GM19043 (cell line): ENCODE measurements at regions not wholly inside any gene's neighbourhood (a gene's known extent, or its start where the extent isn't known, plus 50 kb on each side); places are given as distances from the start of the nearest gene placed in this dataset.
"Not testable (repeated sequence)": the region's sequence is repeated elsewhere in the genome, so short reads cannot be mapped to it uniquely, and the experiment has no call there.

Source experiments
- ATAC-seq: cut with Tn5 transposase; IDR thresholded peaks from one replicate; pipeline ENCODE4 v1.9.1; 2021; ENCODE audit warnings: low read depth; ENCODE audit not compliant: unreplicated experiment

DNA sequence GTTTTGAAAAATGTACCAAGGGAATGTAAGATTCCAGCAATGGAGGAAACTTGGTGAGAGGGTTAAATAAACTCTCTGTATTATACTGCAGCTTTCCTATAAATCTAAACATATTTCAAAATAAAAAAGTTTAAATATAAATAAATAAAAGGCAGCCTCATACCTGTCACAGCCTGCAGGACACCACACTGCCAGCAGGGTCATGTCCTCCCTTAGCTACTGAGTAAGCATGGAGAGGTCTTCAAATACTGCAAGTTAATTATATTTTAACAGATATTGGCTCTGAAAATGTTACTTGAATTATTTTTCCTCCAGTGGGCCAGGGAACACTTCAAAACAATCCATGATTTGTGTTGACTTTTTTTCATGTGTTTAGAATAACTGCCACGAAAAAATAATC is 852.8 kb upstream of the PCDH7 start:
- no peak for ATAC-seq

GRCh38 chr4:29900336-29900735 is 819.8 kb upstream of the PCDH7 start:
- no peak for ATAC-seq

DNA sequence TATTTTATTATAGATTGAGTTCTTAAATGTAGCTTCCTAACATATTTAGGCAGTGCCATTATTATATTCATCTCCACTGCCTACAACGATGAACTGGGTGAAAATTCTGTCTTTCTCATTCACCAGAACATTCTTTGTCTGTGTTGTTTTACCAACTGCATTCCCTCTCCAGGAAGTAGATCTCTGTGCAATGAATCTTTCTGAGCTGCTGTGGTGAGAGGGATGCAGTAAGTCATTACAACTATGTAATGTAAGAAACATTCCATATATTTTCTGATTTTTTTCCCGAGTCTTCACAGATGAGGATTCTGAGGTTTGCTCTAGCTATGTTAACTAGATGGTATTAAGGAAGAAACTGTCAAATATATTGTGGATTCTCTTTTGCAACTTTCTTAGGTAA is 811.9 kb upstream of the PCDH7 start:
- no peak for ATAC-seq

GRCh38 chr4:29927895-29928294 is 792.3 kb upstream of the PCDH7 start:
- ATAC-seq, result no peak

DNA sequence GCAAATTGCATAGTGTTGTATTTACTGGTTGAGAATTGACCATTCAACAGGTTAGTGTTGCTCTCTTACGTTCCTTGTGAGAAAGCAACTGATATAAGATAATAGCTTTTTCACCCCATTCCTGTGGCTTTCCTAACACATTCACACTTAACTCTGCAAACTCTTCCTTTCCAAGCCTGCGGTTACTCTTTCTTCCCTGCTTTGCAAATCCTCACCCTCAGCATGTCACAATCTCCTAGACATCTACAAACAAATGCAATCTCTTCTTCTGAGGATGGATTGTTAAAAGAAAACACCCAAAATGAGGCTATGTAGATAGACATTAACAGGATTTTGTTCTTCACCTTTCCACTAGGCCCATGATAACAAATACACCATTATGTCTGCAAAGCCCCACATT is 771.7 kb upstream of the PCDH7 start:
- ATAC-seq, result no peak

DNA sequence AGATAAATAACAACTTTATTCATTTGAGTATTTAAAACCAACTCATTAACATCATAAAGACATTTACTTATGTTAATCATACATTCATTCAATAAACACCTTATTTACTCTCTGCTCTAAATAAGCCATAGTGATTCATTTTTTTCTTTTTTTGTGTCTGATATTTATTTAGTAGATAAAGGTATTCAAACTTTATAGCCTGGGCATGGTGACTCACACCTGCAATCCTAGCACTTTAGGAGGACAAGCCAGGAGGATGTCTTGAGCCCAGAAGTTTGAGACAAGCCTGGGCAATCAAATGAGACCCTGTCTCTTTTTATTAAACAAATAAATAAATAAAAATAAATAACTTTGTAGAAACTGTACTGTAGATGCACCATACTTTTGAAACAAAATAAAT is 771.3 kb upstream of the PCDH7 start:
- ATAC-seq, result no peak

DNA sequence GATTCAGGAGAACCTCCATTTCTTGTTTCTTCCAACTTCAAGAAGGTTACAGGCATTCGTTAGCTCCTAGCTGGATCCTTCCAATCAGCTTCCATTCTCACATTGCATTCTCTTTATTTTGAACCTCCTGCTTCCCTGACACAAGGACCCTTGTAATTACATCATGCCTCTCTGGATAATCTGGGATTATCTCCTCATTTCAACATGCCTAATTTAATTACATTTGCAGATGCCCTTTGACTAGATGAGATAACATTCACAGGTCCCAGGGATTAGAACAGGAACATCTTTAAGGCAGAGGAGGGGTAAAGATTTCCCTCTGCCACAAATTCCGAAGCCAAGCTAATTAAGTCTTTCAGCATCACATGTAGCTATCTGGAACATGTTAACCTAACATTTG is 753.8 kb upstream of the PCDH7 start:
- ATAC-seq, result no peak

GRCh38 chr4:29970626-29971025 is 749.5 kb upstream of the PCDH7 start:
- ATAC-seq, result no peak

GRCh38 chr4:29972121-29972520 is 748.0 kb upstream of the PCDH7 start:
- no peak for ATAC-seq

DNA sequence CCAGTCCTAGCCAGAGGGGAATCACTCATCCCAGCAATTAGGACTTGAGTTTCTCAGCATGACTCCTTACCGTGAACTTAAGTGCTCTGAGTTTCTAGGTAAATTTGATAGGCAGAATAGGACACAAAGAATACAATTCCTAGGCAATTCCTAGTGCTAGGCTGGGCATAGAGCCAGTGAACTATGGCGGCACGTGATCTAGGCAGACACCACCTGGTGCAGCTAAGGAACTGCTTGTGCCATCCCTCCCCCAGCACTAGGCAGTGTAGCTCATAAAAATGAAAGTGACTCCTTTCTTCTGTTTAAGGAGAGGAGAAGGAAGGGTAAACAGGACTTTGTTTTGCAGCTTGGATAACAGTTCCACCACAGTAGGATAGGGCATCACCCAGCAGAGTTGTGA is 736.3 kb upstream of the PCDH7 start:
- ATAC-seq, result no peak

DNA sequence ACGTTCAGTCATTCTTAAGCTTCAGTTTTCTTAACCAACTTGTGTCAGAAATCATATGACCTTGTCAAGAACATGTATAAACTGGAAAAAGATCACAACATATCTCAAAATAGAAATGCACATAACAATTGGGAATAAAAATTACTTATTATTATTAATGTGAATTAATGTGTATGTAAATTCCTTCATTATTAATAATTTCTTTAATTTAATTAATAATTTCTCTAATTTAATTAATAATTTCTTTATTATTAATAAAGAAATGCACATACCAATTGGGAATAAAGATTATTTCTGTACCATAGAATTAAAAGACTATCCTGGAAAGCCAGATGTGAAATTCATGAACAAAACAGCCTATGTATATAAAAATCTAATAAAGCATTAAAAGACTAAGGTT is 718.5 kb upstream of the PCDH7 start:
- no peak for ATAC-seq

DNA sequence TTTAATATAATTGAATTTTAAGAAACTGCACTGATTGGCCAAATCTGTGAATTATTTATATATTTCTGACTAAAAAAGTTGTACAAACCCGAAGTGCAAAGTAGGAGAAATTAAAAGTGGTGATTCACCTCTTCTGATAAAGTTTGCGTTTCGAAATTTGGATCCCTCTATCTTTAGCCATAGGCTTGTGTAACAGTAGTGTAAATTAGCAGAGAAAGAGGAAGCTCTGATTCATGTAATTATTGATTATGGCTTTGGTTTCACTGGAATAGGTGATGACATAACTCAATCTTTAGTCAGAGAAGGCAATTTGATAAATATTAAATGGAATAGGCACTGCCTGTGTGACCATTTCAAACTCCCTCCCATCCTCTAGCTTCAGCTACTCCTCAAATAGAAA is 717.8 kb upstream of the PCDH7 start:
- ATAC-seq, result no peak

GRCh38 chr4:30005995-30006394 is 714.2 kb upstream of the PCDH7 start:
- ATAC-seq, result no peak

DNA sequence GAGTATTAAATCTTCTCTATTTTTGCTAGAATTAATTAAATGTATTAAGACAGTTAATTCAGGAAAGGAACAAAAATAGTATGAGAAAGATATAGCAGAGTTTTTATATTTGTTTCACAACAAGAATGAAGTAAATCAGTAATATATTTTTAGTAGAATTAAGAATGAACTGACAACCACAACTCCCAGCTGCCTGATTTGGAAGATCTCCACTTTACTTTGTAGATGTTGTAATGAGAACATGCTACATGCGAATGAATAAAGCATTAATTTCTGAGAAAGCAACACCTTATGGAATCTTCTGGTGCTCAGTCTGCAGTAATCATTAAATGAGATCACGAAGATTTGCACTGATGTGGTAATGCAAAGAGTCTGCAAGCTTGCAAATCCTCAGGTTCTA is 695.6 kb upstream of the PCDH7 start:
- ATAC-seq, result no peak

DNA sequence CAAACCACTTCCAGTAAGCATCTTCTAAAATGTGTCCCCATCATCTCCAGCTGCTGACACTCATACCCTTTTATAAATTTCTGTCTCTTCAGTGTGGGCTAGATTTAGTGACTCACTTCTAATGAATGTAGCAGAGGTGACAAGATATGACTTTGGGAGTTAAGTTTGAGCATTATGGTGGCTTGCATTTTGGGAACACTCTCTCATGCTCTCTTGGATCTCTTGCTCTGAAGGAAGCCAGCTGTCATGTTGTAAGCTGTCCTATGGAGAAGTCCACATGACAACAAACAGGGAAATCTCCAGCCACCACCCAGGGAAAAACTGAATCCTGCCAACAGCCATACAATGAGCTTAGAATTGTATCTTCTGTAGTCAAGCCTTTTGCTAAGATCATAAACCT is 691.3 kb upstream of the PCDH7 start:
- ATAC-seq, result no peak

GRCh38 chr4:30056016-30056766 is 664.0 kb upstream of the PCDH7 start:
- no peak for ATAC-seq

GRCh38 chr4:30068234-30068633 is 651.9 kb upstream of the PCDH7 start:
- ATAC-seq, result no peak

- ATAC-seq, result no peak
Measured at GRCh38 chr4:30073011-30073710, 647.0 kb upstream of the PCDH7 start.

DNA sequence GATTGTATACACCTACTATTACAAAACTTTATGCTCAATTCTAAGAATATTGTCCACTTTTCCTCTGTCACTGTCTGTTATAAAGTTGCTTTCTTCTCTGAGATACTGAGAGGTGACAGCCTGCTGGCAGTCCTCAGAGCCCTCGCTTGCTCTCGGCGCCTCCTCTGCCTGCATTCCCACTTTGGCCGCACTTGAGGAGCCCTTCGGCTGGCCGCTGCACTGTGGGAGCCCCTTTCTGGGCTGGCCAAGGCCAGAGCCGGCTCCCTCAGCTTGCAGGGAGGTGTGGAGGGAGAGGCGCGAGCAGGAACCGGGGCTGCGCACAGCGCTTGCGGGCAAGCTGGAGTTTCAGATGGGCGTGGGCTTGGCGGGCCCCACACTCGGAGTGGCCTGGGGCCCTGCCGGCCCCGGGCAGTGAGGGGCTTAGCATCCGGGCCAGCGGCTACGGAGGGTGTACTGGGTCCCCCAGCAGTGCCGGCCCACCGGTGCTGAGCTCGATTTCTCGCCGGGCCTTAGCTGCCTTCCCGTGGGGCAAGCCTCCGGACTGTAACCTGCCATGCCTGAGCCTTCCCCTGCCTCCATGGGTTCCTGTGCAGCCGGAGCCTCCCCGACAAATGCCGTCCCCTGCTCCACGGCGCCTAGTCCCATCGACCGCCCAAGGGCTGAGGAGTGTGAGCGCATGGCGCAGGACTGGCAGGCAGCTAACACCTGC is 627.6 kb upstream of the PCDH7 start:
- not testable (repeated sequence) for ATAC-seq

DNA sequence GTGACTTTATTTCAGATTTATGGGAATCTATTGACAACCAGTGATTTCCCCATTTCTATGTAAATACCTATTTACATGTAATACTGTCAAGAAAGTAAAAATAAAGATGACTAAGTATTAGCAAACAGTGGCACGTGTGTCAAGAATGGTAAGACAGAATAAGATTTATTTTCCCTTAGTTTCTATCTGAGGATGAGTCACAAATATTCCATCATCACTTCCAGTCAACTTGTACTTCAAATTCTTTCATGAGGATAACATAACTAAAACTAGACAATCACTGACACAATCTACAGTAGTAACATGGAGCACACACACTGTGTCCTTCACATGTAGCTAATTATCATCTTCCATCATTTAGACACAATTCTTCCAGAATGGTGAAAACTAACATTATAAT is 625.3 kb upstream of the PCDH7 start:
- ATAC-seq, result no peak

- no peak for ATAC-seq
Measured at GRCh38 chr4:30103455-30103854, 616.7 kb upstream of the PCDH7 start.

DNA sequence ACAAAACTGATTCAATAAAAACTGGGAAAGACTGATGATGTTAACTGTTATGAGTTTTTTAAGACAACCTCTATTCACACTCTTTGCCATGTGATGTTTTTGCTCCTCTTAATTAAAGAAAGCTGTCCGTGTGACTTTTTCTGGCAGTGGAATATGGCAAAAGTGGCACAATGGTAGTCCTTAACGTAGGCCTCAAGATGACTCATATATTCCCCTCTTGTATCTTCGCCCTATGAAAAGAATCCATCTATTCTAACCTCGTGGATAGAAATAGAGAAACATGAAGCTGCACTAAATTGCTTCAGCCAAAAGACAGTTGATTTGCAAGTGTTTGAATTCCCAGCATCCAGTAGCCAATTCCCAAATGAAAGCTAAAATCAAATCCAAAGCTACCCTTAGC is 603.8 kb upstream of the PCDH7 start:
- no peak for ATAC-seq
